Lower lobe of right lung (tissue), 2 donors: ENCODE measurements at regions not wholly inside any gene's neighbourhood (a gene's known extent, or its start where the extent isn't known, plus 50 kb on each side); places are given as distances from the start of the nearest gene placed in this dataset.

Experiments used
- ATAC-seq, 2 donors: fragments of 200-7000 bp; cut with Tn5 transposase; one replicate each; pipeline ENCODE4 v1.9.1; 2020 to 2022; ENCODE audit warnings: mild to moderate bottlenecking in 2 of 2, moderate library complexity in 2 of 2
- DNase-seq: peaks from one replicate; pipeline ENCODE4 v3.0.0-alpha.2; 2020
- H3K27ac ChIP-seq: fragments of 200-600 bp; one replicate; pipeline ENCODE4 v1.8.0; 2022
- H3K27me3 ChIP-seq: fragments of 200-600 bp; one replicate; pipeline ENCODE4 v1.8.0; 2022; ENCODE audit warnings: low read depth
- H3K36me3 ChIP-seq: fragments of 200-600 bp; one replicate; pipeline ENCODE4 v1.8.0; 2022; ENCODE audit warnings: mild to moderate bottlenecking
- H3K4me1 ChIP-seq: fragments of 200-600 bp; one replicate; pipeline ENCODE4 v1.8.0; 2022
- H3K4me3 ChIP-seq: fragments of 200-600 bp; one replicate; pipeline ENCODE4 v1.8.0; 2022; ENCODE audit warnings: mild to moderate bottlenecking
- H3K9me3 ChIP-seq: fragments of 200-600 bp; one replicate; pipeline ENCODE4 v1.8.0; 2022
- intact Hi-C: fragments of 100-400 bp; cut with DNase I; formaldehyde crosslinking; loops from one replicate; pipeline ENCODE4 v1.11.0; 2022
- TF ChIP-seq, protein P1 (sequence below): fragments of 200-600 bp; IDR thresholded peaks from one replicate; pipeline ENCODE4 v1.8.0; 2022; ENCODE audit warnings: antibody characterized with exemption, mild to moderate bottlenecking
- donor health status: DM: no; HTN: yes; CAD: no; lungs with severe emphysema.

DNA sequence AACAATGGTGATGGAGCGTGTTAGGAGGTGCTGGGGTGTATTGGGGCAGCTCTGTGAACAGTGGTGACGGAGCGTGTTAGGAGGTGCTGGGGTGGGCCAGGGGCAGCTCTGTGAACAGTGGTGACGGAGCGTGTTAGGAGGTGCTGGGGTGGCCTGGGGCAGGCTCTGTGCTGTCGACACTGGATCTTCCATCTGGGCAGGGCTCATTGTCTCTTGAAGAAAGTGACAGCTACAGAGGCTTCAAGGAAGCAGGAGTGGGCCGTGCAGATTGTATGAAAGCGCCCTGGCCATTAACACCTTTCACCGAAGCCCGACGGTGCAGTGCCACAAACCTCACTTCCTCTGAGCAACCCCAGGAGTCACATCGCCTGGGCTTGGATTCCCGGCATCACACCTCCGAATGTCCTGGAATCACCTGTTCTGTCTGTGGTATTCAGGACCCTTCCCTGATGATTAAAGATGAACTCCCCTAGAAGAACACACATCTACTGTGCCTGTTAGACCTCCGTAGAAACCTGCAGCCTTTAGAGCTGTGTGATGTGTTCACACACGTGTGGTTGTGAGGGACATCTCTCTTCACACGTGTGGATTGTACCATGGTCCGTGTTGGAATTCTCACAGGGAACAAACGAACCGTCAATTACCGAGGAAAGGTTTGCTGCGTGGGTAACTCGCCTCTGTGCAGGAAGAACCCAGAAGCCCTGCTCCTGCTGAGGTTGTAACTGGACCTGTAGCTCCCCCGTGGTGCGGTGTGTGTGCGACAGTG is 377.7 kb downstream of the THBS2 start:
- TF ChIP-seq, protein P1, sequence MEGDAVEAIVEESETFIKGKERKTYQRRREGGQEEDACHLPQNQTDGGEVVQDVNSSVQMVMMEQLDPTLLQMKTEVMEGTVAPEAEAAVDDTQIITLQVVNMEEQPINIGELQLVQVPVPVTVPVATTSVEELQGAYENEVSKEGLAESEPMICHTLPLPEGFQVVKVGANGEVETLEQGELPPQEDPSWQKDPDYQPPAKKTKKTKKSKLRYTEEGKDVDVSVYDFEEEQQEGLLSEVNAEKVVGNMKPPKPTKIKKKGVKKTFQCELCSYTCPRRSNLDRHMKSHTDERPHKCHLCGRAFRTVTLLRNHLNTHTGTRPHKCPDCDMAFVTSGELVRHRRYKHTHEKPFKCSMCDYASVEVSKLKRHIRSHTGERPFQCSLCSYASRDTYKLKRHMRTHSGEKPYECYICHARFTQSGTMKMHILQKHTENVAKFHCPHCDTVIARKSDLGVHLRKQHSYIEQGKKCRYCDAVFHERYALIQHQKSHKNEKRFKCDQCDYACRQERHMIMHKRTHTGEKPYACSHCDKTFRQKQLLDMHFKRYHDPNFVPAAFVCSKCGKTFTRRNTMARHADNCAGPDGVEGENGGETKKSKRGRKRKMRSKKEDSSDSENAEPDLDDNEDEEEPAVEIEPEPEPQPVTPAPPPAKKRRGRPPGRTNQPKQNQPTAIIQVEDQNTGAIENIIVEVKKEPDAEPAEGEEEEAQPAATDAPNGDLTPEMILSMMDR = no peak
- no peaks in the 10 kb centered on the region for H3K9me3 ChIP-seq
- no peak for DNase-seq
- H3K27ac ChIP-seq = no peak overlapping the region
- H3K4me3 ChIP-seq = no peak overlapping the region
- no peaks in the 10 kb centered on the region for H3K4me1 ChIP-seq
- no peaks in the 10 kb centered on the region for H3K36me3 ChIP-seq
- intact Hi-C loops = no loop called here
- ATAC-seq = no peak
- H3K27me3 ChIP-seq = peaks cover 17% of the 10 kb centered on the region

DNA sequence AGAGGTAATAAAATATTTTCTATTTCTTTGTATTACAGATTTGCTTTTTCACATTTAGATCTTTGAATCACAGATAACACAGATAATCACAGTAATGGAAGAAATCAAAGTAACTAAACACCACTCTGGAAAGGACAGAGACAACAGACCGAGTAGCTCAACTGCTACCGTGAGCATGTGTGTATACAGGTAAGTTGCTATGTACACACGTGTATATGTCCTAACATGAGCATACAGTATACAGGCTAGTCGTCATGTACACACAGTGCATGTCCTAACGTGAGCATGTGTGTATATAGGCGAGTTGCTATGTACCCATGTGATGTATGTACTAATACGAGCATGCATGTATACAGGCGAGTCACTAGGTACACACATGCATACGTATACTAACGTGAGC is 379.0 kb downstream of the THBS2 start:
- no peak for DNase-seq
- Histone ChIP-seq H3K4me3 (no peak overlapping the region), H3K9me3 (no peaks in the 10 kb centered on the region), H3K27me3 (peaks cover 21% of the 10 kb centered on the region), H3K4me1 (no peaks in the 10 kb centered on the region), H3K27ac (no peak overlapping the region), H3K36me3 (no peaks in the 10 kb centered on the region)
- intact Hi-C loops = no loop called here
- ATAC-seq = no peak
- TF ChIP-seq, protein P1 = no peak

DNA sequence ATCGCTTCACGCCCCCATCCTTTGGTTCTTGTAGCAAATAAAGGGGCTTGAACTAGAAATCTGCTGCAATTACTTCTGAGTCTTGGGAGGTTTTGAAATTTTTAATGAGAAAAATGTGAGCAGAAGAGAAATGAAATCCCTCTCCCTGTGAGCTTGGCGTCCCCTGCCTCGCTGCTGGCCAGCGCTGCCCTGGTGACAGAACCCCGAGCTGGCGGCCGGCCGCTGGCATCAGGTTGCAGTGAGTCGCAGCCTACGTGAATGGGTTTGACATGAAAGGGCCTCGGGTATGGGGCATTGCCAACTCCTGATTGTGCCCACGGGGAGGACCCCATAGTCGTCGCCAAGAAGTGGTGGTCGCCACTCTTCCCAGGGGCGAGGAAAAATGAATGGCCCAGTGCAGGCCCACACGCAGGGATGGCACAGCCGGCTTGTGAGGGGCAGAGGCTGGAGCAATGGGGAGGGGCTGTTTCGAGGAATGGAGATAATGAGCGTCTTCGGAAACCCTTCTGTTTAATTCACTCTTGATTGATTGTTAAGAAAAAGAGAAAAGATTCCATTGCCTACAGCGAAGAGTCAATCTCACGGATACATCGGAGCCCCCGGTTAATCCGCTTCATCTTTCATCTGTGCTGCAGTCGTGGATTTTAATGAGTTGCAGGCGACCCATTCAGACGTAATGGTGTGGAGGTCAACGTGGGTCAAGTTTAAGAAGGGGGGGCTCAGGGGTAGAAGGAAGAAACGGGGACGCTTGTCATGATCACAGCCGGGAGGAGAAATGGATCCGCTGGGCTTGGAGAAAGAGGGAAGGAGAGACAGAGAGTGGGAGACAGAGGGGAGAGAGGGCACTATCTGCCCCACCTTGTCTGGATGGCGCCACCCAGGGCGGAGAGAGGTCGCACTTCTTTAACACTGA is 380.1 kb downstream of the THBS2 start:
- ATAC-seq = no peak
- H3K4me1 ChIP-seq = no peaks in the 10 kb centered on the region
- H3K4me3 ChIP-seq = no peak overlapping the region
- intact Hi-C loops = no loop called here
- H3K27ac ChIP-seq = no peak overlapping the region
- no peaks in the 10 kb centered on the region for H3K9me3 ChIP-seq
- peaks cover 21% of the 10 kb centered on the region for H3K27me3 ChIP-seq
- TF ChIP-seq, protein P1 = no peak
- no peaks in the 10 kb centered on the region for H3K36me3 ChIP-seq
- no peak for DNase-seq

DNA sequence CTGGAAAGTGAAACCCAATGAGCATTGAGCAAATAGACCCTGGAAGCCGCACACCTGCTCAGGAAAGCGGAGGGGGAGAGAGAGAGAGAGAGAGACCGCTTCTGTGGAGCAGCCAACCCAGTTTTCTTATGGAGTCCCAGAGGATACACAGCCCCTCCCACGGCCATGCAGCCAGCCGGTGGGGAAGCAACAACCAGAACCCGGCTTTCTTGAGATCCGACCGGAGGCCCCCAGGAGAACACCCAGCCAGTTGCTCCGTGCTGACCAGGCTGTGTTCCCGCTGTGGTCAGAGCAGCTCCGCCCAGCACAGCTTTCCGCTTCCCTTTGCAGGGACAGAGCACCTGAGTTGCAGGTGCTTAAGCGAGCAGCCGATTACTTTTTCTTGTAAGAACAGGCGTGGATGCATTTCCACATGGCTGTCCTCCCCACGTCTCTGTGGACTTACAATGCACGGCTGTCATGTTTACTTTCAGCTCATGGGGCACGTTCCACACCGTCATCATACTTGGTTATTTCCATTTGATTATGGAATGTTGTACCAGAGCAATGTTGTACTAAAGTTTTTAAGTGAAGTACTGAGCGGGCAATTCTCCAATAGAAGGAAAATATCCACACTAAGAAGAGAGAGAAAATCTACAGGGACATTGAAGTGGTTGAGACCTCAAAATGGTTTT is 381.9 kb downstream of the THBS2 start:
- H3K4me1 ChIP-seq = no peaks in the 10 kb centered on the region
- H3K9me3 ChIP-seq = no peaks in the 10 kb centered on the region
- H3K27ac ChIP-seq = no peak overlapping the region
- no peak overlapping the region for H3K4me3 ChIP-seq
- no peaks in the 10 kb centered on the region for H3K36me3 ChIP-seq
- ATAC-seq (peak; percentile 29 to 32), DNase-seq (no peak)
- intact Hi-C loops = no loop called here
- TF ChIP-seq, protein P1 = no peak
- peaks cover 17% of the 10 kb centered on the region for H3K27me3 ChIP-seq

DNA sequence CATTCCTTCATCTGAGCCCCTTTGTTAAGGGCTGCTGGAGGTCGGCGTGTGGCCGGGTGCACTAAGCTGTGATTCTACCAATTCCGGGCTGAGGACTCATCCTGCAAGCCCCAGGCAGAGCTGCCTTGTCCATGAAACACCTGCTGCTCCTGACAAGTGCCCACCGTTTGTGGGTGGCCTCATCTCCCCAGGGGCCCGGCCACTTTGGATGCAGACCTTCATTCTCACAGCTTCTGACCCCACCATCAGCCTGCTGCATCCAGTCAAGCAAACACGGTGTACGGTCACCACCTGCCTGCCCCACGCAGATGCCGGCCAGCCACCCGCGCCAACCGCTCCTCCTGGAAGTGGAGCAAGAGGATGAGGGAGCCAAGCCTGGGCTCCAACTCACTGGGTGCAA is 382.7 kb downstream of the THBS2 start:
- Histone ChIP-seq H3K27me3 (peaks cover 13% of the 10 kb centered on the region), H3K4me3 (no peak overlapping the region), H3K27ac (no peak overlapping the region), H3K9me3 (no peaks in the 10 kb centered on the region), H3K4me1 (no peaks in the 10 kb centered on the region), H3K36me3 (no peaks in the 10 kb centered on the region)
- intact Hi-C loops = no loop called here
- no peak for DNase-seq
- no peak for ATAC-seq
- TF ChIP-seq, protein P1 = no peak
